ENCODE measurements at regions not wholly inside any gene's neighbourhood (a gene's known extent, or its start where the extent isn't known, plus 50 kb on each side); places are given as distances from the start of the nearest gene placed in this dataset.

DNA sequence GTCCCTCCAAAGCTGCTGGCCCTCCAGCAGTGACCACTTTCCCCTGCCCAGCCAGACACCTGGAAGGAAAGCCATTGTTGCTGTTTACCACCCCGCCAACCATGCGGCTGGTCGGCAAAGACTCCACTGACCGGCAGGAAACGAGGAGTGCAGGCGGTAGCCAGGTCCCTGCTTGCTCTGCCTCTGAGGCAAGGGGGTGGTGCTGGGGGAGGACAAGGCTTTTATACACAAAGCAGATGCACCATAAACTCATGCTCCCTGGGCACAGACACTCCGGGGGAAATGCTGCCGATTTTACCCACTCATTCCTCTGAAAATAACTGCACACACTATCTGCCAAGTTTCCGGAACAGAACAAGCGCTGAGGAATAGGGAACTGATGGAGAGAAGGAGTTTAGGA is 62.8 kb upstream of the GRIN2A start:
- Histone ChIP-seq H3K4me3 (no peak overlapping the region), H3K36me3 (no peaks in the 10 kb centered on the region), H3K27me3 (no peaks in the 10 kb centered on the region), H3K9me3 (no peaks in the 10 kb centered on the region), H3K4me1 (no peaks in the 10 kb centered on the region), H3K27ac (no peak overlapping the region)
- WGBS, 2 donors = 31 to 36% methylated on average over 10 of the region's 10 CpGs
- no peak for DNase-seq (ENCODE audit: low spot score in 2 of 2)
- TF ChIP-seq, protein P1, sequence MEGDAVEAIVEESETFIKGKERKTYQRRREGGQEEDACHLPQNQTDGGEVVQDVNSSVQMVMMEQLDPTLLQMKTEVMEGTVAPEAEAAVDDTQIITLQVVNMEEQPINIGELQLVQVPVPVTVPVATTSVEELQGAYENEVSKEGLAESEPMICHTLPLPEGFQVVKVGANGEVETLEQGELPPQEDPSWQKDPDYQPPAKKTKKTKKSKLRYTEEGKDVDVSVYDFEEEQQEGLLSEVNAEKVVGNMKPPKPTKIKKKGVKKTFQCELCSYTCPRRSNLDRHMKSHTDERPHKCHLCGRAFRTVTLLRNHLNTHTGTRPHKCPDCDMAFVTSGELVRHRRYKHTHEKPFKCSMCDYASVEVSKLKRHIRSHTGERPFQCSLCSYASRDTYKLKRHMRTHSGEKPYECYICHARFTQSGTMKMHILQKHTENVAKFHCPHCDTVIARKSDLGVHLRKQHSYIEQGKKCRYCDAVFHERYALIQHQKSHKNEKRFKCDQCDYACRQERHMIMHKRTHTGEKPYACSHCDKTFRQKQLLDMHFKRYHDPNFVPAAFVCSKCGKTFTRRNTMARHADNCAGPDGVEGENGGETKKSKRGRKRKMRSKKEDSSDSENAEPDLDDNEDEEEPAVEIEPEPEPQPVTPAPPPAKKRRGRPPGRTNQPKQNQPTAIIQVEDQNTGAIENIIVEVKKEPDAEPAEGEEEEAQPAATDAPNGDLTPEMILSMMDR (IDR thresholded peaks at IDR 0.05) = no peak
- TF ChIP-seq POLR2A (IDR thresholded peaks at IDR 0.05) (no peak), EP300 (IDR thresholded peaks at IDR 0.05) (no peak)

DNA sequence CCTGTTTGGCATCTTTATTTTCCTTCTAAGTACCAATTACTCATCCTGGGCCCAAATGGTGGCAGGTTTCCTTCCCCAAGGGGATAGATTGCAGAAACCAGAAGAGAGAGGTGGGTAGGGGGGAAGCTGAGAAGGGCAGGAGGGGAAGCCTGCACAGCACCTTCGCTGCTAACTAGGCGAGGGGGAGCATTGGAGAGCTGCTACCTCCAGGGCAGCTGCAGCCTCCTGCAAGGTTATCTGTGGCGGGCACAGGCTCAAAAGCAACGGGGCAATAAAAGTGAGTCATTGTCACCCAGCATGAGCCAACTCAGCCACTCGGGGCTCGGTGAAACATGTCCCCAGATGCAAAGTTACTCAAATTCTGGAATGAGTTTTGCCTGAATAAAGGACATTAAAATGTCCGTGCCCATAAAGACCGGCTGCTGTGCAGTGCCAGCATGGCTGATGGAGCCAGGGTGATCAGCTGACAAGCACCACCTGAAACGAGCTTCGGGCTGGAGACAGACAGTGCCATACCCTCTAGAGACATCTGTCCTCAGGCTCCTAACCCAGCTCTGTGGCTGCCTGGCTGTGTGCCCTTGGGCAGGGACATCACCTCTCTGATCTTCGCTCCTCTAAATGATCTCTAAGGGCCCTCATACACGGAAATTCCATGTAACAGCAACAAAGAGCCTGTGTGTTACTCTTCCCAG is 68.1 kb upstream of the GRIN2A start:
- no peak overlapping the region for H3K4me3 ChIP-seq
- H3K4me1 ChIP-seq = no peaks in the 10 kb centered on the region
- TF ChIP-seq EP300 (IDR thresholded peaks at IDR 0.05) (no peak), POLR2A (IDR thresholded peaks at IDR 0.05) (no peak)
- TF ChIP-seq, protein P1 (IDR thresholded peaks at IDR 0.05) = no peak
- WGBS, 2 donors = 31 to 37% methylated on average over 10 to 12 of the region's 12 CpGs
- no peaks in the 10 kb centered on the region for H3K36me3 ChIP-seq
- no peak overlapping the region for H3K27ac ChIP-seq
- no peaks in the 10 kb centered on the region for H3K9me3 ChIP-seq
- no peak for DNase-seq (ENCODE audit: low spot score in 2 of 2)
- H3K27me3 ChIP-seq = peaks cover 0 to 5% of the 10 kb centered on the region in 2 donors

DNA sequence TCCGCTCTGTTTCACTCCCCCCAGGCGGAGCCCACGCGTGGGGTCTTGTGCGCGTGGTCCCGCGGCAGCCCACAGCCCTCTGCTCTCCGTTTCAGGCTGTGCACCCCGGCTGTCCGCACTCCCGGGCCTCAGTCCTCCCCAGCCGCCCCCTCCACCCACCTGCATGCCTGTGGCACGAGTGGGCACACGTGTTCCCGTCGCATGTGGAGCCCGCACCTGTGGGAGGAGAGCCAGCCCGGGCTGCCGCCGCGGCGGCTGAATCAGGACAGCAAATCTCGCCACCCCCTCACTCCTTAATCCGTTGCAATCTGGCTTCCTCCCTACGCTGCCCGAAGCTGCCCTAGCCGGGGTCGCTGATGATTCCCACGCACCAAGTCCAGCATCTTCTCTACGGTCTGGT is 69.9 kb upstream of the GRIN2A start:
- no peak overlapping the region for H3K27ac ChIP-seq
- H3K36me3 ChIP-seq = no peaks in the 10 kb centered on the region
- peaks cover 0 to 5% of the 10 kb centered on the region in 2 donors for H3K27me3 ChIP-seq
- no peak for DNase-seq (ENCODE audit: low spot score in 2 of 2)
- no peak overlapping the region for H3K4me3 ChIP-seq
- H3K4me1 ChIP-seq = peaks cover 0 to 6% (median 0%) of the 10 kb centered on the region in 4 donors
- TF ChIP-seq, protein P1 (IDR thresholded peaks at IDR 0.05) = no peak
- TF ChIP-seq POLR2A (IDR thresholded peaks at IDR 0.05) (no peak), EP300 (IDR thresholded peaks at IDR 0.05) (no peak)
- 90% methylated on average over 29 to 31 of the region's 31 CpGs for WGBS, 2 donors
- no peaks in the 10 kb centered on the region for H3K9me3 ChIP-seq

DNA sequence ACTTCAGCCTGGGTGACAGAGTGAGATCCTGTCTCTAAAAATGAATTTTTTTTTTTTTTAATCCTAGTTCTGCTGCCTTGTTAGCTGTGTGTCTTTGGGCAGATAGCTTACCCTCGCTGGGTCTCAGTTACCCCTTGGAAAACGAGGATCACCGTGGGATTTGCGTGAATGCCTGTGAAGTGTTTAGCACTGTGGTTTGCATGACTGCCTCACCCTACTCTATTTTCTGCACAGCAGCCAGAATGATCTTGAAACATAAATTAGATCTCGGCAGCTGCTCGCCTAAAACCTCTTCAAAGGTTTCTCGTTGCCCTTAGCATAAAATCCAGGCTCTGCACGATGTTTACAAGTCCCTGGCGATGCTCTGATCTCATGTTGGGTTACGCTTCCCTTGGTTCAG is 71.2 kb upstream of the GRIN2A start:
- WGBS, 2 donors = 52 to 57% methylated on average over 10 of the region's 10 CpGs

DNA sequence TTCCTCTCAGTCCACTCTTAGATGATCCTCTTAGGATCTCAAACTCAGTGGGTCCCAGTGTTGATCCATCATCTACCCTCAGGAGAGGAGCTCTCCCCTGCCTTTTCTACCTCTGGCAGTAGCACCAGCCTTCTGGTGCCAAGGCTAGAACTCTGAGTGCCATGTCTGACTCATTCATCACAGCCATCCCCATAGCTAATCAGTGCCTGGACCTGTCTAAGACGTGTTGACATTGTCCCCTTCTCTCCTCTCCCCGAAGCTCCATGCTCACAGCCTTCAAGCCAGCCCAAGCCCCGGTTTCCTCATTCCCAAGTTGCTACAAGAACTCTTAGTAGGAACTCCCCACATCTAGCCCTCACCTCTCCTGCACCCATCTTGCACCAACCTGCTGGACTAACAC is 73.5 kb upstream of the GRIN2A start:
- H3K4me3 ChIP-seq = no peak overlapping the region
- peaks cover 0 to 7% (median 0%) of the 10 kb centered on the region in 4 donors for H3K4me1 ChIP-seq
- no peaks in the 10 kb centered on the region for H3K27me3 ChIP-seq
- no peak overlapping the region for H3K27ac ChIP-seq
- TF ChIP-seq POLR2A (IDR thresholded peaks at IDR 0.05) (no peak), EP300 (IDR thresholded peaks at IDR 0.05) (no peak)
- TF ChIP-seq, protein P1 (IDR thresholded peaks at IDR 0.05) = no peak
- WGBS, 2 donors = 66 to 81% methylated on average over 3 of the region's 3 CpGs
- no peaks in the 10 kb centered on the region for H3K36me3 ChIP-seq
- H3K9me3 ChIP-seq = no peaks in the 10 kb centered on the region
- no peak for DNase-seq (ENCODE audit: low spot score in 2 of 2)

More for the DNA sequence above, 71.2 kb upstream of the GRIN2A start:
- Histone ChIP-seq H3K27ac (no peak overlapping the region), H3K9me3 (no peaks in the 10 kb centered on the region), H3K36me3 (no peaks in the 10 kb centered on the region), H3K4me3 (no peak overlapping the region), H3K27me3 (peaks cover 0 to 5% of the 10 kb centered on the region in 2 donors), H3K4me1 (peaks cover 0 to 7% (median 0%) of the 10 kb centered on the region in 4 donors)
- TF ChIP-seq POLR2A (IDR thresholded peaks at IDR 0.05) = no peak
- no peak for TF ChIP-seq EP300 (IDR thresholded peaks at IDR 0.05)
- TF ChIP-seq, protein P1 (IDR thresholded peaks at IDR 0.05) = no peak
- DNase-seq (ENCODE audit: low spot score in 2 of 2) = no peak

Data from tibial nerve (tissue), 4 donors.